GM18870 (cell line): ENCODE measurements at regions not wholly inside any gene's neighbourhood (a gene's known extent, or its start where the extent isn't known, plus 50 kb on each side); places are given as distances from the start of the nearest gene placed in this dataset.

ENCODE experiments used
- ATAC-seq: cut with Tn5 transposase; IDR thresholded peaks from one replicate; pipeline ENCODE4 v1.9.1; 2021; ENCODE audit warnings: moderate library complexity; ENCODE audit not compliant: unreplicated experiment

- ATAC-seq = no peak
Measured at GRCh38 chr22:48267681-48268080, 1505.2 kb downstream of the TBC1D22A start.

- ATAC-seq = no peak
Measured at GRCh38 chr22:48265000-48265625, 1502.7 kb downstream of the TBC1D22A start.

- ATAC-seq = no peak
Measured at GRCh38 chr22:48264586-48264985, 1502.1 kb downstream of the TBC1D22A start.

DNA sequence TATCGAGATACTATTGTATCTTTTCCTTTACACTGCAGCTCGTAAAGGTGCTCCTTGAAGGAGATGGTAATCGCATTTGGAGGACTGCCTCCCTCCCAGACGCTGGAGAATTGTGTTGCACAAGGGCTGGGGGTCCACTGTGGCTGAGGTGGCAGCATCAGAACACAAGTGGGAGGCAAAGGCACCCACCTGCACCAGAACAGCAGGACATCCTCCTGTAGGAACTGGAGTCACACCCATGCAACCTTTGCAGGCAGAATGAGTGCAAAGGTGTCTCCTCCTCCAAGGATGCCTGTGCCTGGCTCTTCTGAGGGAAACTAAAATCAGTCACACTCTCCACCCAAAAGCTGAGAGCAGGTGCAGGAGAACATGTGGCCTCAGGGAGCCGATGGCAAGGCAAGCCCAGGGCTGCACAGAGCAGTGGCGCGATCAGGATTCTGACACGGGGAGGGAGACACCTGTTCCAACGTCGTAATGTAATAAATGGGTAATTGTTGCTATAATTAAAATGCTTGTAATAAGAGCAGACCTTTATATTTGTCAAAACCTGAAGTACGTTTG lies 1501.4 kb downstream of the TBC1D22A start:
- no peak for ATAC-seq

- ATAC-seq = no peak
Measured at GRCh38 chr22:48263431-48263765, 1500.9 kb downstream of the TBC1D22A start.

- ATAC-seq = no peak
Measured at GRCh38 chr22:48262596-48263430, 1500.4 kb downstream of the TBC1D22A start.

DNA sequence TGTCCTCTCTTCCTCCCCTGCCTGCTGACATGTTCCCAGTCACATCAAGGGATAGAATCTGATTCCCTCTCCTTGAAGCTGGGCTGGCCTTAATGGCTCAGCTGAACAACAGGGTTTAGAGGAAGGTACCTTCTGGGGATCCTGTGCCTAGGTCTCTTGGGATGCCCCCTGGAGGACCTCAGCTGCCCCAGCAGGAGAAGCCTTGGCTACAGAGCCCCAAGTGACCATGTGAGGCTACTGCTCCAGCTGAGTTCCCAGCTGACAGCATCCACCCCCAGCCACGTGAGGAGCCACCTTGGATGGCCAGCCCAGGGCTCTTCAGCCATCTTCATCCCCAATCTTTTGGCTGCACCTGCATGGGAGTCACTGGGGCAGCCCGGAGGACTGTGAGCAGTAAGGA lies 1499.3 kb downstream of the TBC1D22A start:
- ATAC-seq = no peak

- ATAC-seq = no peak
Measured at GRCh38 chr22:48261048-48261621, 1498.7 kb downstream of the TBC1D22A start.

DNA sequence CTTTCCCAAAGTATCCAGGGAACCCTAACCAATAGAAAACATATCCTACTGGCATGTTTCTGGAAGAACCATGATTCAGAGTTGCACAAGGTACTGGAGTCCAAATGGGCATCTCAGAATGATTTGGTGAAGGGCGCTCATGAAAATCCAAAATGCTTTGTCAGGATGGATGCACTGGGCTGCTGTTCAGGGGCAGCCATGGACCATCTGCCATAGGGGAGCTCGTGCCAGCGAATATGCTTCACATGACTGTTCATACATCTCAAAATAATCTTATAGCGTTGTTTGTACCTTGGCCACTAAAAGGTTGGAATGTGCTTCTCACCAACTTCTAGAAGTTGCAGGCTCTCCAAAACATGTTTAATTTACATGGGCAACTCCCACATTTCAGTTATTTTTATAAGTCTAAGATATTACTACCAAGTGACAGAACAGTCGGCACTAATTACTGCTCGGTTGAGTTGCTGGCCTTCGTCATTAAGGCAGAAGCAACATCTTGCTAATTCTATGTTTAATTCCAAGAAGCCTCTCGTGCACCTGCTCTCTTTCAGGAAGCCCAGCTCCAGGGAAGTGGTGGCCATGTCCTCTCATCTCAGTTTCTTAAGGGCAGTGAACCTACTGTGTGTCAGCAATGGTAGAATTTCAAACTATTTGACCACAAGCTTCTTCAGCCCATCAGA lies 1497.7 kb downstream of the TBC1D22A start:
- no peak for ATAC-seq

DNA sequence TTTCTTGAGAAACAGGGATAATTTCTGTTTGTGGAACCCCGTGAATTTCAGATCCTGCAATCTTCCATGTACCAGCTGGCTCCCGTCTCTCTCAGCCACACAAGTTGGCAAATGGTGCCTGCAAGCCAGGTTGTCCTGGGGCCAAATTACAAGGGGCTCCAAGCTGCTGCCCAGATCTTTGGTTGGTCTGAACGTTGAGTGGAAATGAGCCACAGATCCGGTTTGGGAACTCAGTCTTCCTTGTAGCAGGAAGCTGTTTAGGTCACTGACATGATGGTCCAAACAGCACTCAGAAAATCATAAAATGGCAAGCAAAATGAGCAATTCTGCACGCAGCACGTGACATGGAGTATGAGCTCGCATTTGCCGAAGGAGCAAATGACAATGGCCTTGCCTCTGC lies 1496.4 kb downstream of the TBC1D22A start:
- ATAC-seq = no peak

DNA sequence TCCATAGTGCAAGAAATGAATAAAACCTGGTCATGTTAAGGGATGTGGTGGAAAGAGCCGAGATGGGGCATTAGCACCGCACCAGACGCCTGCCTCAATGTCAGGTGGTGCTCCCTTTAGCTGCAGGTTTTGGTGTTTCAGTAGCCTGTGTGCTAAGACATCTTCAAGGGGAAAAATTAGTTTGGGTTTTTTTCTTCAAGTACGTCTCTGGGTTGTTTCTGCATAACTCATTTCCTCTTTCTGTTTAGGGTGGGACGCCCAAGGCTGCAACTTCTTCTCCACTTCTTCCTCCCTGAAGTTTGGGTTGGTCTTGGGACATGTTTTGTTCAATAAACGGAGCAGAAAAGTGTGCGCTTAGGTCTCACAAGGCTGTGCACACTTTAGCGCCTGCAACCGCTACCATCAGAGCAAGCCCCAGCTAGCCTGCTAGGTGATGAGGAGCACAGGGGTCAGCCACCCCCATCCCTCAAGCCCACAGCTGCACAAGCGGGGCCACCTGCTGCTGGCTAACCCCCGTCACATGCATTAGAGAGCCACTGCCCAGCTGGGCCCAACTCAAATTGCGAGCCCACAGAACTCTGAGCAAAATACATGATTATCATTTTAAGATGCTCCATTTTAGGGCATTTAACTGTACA lies 1495.7 kb downstream of the TBC1D22A start:
- no peak for ATAC-seq

GRCh38 chr22:48257685-48258055 lies 1495.2 kb downstream of the TBC1D22A start:
- ATAC-seq = no peak

- no peak for ATAC-seq
Measured at GRCh38 chr22:48256776-48257684, 1494.6 kb downstream of the TBC1D22A start.

GRCh38 chr22:48256041-48256739 lies 1493.7 kb downstream of the TBC1D22A start:
- no peak for ATAC-seq

- ATAC-seq = no peak
Measured at GRCh38 chr22:48254311-48254873, 1491.9 kb downstream of the TBC1D22A start.

DNA sequence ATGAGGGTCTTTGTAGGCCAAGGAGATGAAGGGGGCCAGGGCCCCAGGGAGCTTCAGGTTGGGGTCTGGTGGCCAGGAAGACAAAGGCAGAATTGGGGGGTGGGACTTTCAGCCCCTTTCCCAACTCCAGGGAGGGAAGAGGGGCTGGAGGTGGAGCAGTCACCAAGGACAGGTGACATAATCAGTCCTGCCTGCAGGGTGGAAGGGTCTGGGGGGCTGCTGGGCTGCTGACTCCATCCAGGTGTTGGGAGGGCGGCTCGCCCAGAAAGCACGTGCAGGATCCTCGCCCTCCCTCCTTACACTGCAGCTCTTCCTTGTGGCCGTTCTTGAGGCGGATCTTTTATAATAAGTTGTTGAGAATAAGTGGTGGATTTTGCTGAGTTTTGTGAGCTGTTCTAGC lies 1491.1 kb downstream of the TBC1D22A start:
- ATAC-seq = no peak

- no peak for ATAC-seq
Measured at GRCh38 chr22:48253136-48253535, 1490.7 kb downstream of the TBC1D22A start.

DNA sequence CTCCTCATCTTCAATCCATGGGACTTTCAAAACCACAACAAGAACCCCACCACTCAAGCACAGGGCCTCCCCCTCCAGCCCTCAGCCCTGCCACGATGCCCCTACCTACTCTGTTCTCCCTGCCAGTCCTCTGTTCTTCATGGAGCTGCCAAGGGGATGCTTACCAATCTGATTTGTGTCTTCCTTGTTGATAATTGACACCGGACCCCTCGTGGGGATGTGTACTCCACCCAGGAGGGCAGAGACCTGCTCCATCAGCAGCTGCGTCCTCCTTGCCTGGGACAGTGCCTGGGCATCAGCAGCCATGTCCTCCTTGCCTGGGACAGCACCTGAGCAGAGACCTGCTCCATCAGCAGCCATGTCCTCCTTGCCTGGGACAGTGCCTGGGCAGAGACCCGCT lies 1489.2 kb downstream of the TBC1D22A start:
- no peak for ATAC-seq

DNA sequence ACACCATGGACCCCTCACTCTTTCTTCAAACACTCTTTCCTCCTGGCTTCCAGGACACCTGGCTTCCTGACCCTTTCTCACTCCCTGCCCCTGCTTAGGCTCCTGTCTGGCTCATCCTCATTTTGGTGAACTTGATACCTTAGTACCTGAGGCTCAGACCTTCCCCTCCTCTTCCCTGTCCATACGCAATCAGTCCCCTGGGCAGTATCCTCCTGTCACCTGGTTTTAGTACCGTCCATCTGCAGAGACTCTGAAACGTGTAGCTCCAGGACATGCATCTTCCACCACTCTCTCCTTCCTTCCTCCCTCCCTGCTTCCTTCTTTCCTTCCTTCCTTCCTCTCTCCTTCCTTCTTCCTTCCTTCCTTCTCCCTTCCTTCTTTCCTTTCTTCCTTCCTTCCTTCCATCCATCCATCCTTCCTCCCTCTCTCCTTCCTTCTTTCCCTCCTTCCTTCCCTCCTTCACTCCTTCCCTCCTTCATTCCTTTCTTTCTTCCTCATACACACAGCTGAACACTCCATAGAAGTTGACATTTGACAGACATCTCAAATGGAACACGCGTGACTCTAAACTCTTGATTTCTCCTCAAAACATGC lies 1488.6 kb downstream of the TBC1D22A start:
- ATAC-seq = no peak
